GM21526 (cell line): ENCODE measurements at regions not wholly inside any gene's neighbourhood (a gene's known extent, or its start where the extent isn't known, plus 50 kb on each side); places are given as distances from the start of the nearest gene placed in this dataset.
"Not testable (repeated sequence)": the region's sequence is repeated elsewhere in the genome, so short reads cannot be mapped to it uniquely, and the experiment has no call there.

Experiments
- ATAC-seq: cut with Tn5 transposase; IDR thresholded peaks from one replicate; pipeline ENCODE4 v1.9.1; 2021; ENCODE audit warnings: moderate library complexity; ENCODE audit not compliant: unreplicated experiment, low FRiP score

GRCh38 chr22:25504017-25504416 lies 60.5 kb upstream of the GRK3 start:
- not testable (repeated sequence) for ATAC-seq

GRCh38 chr22:25508161-25508560 lies 56.3 kb upstream of the GRK3 start:
- ATAC-seq: no peak

- no peak for ATAC-seq
These were observed 55.6 kb upstream of the GRK3 start for GRCh38 chr22:25508761-25509321.

GRCh38 chr22:25509374-25509791 lies 55.1 kb upstream of the GRK3 start:
- no peak for ATAC-seq

- ATAC-seq: no peak
These were observed 53.6 kb upstream of the GRK3 start for GRCh38 chr22:25510876-25511275.

- no peak for ATAC-seq
These were observed 52.8 kb upstream of the GRK3 start for GRCh38 chr22:25511725-25512124.

GRCh38 chr22:25514436-25515180 lies 49.9 kb upstream of the GRK3 start:
- ATAC-seq: no peak
